Gastroesophageal sphincter (tissue), 4 donors: ENCODE measurements at regions not wholly inside any gene's neighbourhood (a gene's known extent, or its start where the extent isn't known, plus 50 kb on each side); places are given as distances from the start of the nearest gene placed in this dataset.

Experiments used
- ATAC-seq: fragments of 150-250 bp; one replicate; pipeline ENCODE4 v1.9.1; 2016; ENCODE audit warnings: mild to moderate bottlenecking, moderate library complexity
- H3K27ac ChIP-seq, 4 donors: fragments of 200-600 bp; sonication (generic) in 3 of 4; 1 replicate in 3 of 4; 2 replicates in 1 of 4; pipeline ENCODE4 v1.5.1; 2016 to 2019
- H3K27me3 ChIP-seq: fragments of 200-600 bp; sonication (generic); one replicate; pipeline ENCODE4 v1.5.1; 2019
- H3K36me3 ChIP-seq, 2 donors: fragments of 200-600 bp; sonication (generic); one replicate each; pipeline ENCODE4 v1.5.1; 2019; ENCODE audit warnings: control low read depth in 1 of 2
- H3K4me1 ChIP-seq, 3 donors: fragments of 200-600 bp; sonication (generic); 1 replicate in 2 of 3; 2 replicates in 1 of 3; pipeline ENCODE4 v1.5.1; 2016 to 2019; ENCODE audit warnings: control low read depth in 2 of 3
- H3K4me3 ChIP-seq, 2 donors: fragments of 200-600 bp; sonication (generic); one replicate each; pipeline ENCODE4 v1.5.1; 2019; ENCODE audit warnings: mild to moderate bottlenecking in 1 of 2, moderate library complexity in 1 of 2
- H3K9me3 ChIP-seq, 3 donors: fragments of 200-600 bp; sonication (generic); one replicate each; pipeline ENCODE4 v1.5.1; 2017 to 2019; ENCODE audit warnings: control low read depth in 2 of 3
- EP300 ChIP-seq: sonication (generic); formaldehyde crosslinking; IDR thresholded peaks from one replicate; pipeline ENCODE4 v1.6.1; 2017; ENCODE audit warnings: antibody characterized with exemption, mild to moderate bottlenecking
- POLR2A ChIP-seq, 2 donors: fragments of 450-650 bp; IDR thresholded peaks; one replicate each; pipeline ENCODE4 v1.6.1; 2017; ENCODE audit warnings: antibody characterized with exemption in 2 of 2, mild to moderate bottlenecking in 2 of 2, moderate library complexity in 1 of 2
- POLR2AphosphoS5 ChIP-seq: sonication (generic); formaldehyde crosslinking; IDR thresholded peaks from one replicate; pipeline ENCODE4 v1.6.1; 2017; ENCODE audit warnings: antibody characterized with exemption
- WGBS, 2 donors: methylation state at CpG; one replicate each; pipeline ENCODE4 v1.1.5; 2018; ENCODE audit warnings: low coverage in 1 of 2; 5-methylcytosine and 5-hydroxymethylcytosine counted together
- TF ChIP-seq, protein P1 (sequence below), 4 experiments: fragments of 200-600 bp in 2 of 4; fragments of 450-650 bp in 2 of 4; sonication (generic) in 1 of 4; IDR thresholded peaks; one replicate each; pipeline ENCODE4 v1.5.1; 2017 to 2019; ENCODE audit warnings: antibody characterized with exemption in 4 of 4, mild to moderate bottlenecking in 2 of 4, moderate library complexity in 2 of 4

DNA sequence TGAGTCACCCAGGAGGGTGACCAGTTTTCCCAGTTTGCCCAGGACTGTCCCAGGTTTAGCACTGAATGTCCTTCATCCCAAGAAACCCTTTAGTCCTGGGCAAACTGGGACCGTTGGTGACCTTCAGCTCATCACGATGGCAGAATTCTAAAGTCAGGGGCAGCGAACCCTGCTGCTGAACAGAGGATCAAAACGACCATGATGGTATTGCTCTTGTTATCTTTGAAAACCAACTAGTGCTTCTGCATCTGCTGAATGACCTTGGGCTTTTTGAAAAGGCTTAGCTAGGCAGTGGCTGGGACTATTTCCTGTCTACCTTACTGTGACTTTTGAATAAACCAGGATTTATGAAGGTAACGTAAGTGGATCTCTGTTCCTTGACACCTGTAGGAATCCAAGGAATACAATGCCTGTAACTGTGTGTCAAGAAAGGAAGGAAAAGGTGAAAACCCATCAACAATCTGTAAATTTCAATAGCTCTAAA lies 281.9 kb downstream of the SOX9 start:
- 87 to 95% methylated on average over 4 to 5 of the region's 5 CpGs for WGBS, 2 donors
- H3K27me3 ChIP-seq = no peaks in the 10 kb centered on the region
- H3K4me1 ChIP-seq = peaks cover 0 to 7% (median 0%) of the 10 kb centered on the region in 3 donors
- no peaks in the 10 kb centered on the region for H3K9me3 ChIP-seq
- H3K4me3 ChIP-seq = no peak overlapping the region
- no peak overlapping the region for H3K27ac ChIP-seq
- ATAC-seq = no peak
- TF ChIP-seq, protein P1, sequence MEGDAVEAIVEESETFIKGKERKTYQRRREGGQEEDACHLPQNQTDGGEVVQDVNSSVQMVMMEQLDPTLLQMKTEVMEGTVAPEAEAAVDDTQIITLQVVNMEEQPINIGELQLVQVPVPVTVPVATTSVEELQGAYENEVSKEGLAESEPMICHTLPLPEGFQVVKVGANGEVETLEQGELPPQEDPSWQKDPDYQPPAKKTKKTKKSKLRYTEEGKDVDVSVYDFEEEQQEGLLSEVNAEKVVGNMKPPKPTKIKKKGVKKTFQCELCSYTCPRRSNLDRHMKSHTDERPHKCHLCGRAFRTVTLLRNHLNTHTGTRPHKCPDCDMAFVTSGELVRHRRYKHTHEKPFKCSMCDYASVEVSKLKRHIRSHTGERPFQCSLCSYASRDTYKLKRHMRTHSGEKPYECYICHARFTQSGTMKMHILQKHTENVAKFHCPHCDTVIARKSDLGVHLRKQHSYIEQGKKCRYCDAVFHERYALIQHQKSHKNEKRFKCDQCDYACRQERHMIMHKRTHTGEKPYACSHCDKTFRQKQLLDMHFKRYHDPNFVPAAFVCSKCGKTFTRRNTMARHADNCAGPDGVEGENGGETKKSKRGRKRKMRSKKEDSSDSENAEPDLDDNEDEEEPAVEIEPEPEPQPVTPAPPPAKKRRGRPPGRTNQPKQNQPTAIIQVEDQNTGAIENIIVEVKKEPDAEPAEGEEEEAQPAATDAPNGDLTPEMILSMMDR (IDR thresholded peaks at IDR 0.05) = no peak
- TF ChIP-seq POLR2A (IDR thresholded peaks at IDR 0.05) (no peak), POLR2AphosphoS5 (no peak), EP300 (no peak)
- H3K36me3 ChIP-seq = no peaks in the 10 kb centered on the region

DNA sequence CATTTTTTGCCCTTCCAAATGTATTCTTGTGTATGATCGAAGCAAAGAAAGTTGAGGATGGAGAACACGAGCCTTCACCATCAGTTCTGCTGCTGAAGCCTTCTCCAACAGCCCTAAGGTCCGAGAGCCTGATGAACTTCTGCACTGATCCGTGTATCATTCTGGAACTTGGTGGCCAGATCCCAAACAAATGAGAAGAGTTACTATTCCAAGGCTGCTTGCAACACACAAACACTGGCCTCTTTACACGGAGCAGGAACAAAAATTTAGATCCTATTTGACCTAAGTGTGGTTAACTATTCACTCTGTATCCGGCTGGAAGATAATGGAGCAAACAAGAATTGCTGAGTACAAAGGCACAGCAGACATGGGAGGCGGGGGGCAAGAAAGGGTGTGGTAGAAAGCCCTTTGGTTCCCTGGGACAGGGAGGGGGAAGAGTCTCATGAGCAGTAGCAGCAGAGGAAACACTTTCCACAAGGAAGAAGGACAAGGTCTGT lies 282.9 kb downstream of the SOX9 start:
- 67 to 81% methylated on average over 3 to 7 of the region's 7 CpGs for WGBS, 2 donors
- no peak for ATAC-seq
- H3K4me3 ChIP-seq = no peak overlapping the region
- H3K36me3 ChIP-seq = no peaks in the 10 kb centered on the region
- no peaks in the 10 kb centered on the region for H3K9me3 ChIP-seq
- peaks cover 0 to 12% (median 0%) of the 10 kb centered on the region in 3 donors for H3K4me1 ChIP-seq
- no peak overlapping the region for H3K27ac ChIP-seq
- H3K27me3 ChIP-seq = no peaks in the 10 kb centered on the region
- no peak for TF ChIP-seq EP300
- TF ChIP-seq, protein P1 (IDR thresholded peaks at IDR 0.05) = no peak
- no peak for TF ChIP-seq POLR2AphosphoS5
- no peak for TF ChIP-seq POLR2A (IDR thresholded peaks at IDR 0.05)

DNA sequence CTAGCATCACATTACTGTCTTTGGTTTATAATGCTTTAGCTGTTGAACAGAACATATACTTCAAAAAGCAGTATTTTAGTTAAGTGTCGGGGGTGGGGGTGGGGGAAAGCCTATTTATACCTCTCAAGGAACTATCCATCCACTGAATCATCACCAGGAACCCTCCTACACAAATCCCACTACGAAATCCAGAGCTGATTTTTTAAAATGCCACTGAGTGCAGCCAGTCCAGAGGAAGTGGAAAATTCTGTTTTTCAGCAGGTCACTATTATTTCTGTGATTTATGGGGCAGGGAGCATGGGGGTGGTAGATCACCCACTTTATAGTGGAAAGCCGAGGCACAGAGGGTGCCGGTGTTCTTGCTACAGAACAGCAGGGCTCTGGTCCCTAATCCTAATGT lies 284.1 kb downstream of the SOX9 start:
- no peak for ATAC-seq
- 11 to 53% methylated on average over 3 to 4 of the region's 4 CpGs for WGBS, 2 donors

DNA sequence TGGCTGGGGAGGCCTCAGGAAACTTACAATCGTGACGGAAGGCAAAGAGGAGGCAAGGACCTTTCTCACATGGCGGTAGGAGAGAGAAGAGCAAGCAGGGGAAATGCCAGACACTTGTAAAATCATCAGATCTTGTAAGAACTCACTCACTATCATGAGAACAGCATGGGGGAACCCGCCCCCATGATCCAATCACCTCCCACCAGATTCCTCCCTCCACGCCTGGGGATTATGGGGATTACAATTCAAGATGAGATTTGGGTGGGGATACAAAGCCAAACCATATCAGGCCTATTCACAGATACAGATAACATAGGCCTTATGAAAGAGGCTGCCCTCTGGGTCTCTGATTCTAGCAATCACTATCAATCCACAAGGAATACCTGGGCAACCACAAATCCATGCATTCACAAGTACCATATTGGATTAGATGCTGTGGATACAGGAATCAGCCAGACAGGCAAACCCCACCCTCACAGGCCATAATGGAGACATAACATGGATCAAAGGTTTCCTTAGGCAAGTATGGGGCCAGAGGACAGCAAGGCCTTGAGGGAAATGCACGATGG lies 284.9 kb downstream of the SOX9 start:
- peaks cover 0 to 12% (median 0%) of the 10 kb centered on the region in 3 donors for H3K4me1 ChIP-seq
- 82 to 89% methylated on average over 5 to 6 of the region's 6 CpGs for WGBS, 2 donors
- no peaks in the 10 kb centered on the region for H3K9me3 ChIP-seq
- no peak for ATAC-seq
- TF ChIP-seq, protein P1 (IDR thresholded peaks at IDR 0.05) = no peak
- TF ChIP-seq POLR2A (IDR thresholded peaks at IDR 0.05) = no peak
- no peak for TF ChIP-seq EP300
- no peak for TF ChIP-seq POLR2AphosphoS5
- H3K36me3 ChIP-seq = no peaks in the 10 kb centered on the region
- H3K27ac ChIP-seq = no peak overlapping the region
- no peak overlapping the region for H3K4me3 ChIP-seq
- H3K27me3 ChIP-seq = no peaks in the 10 kb centered on the region

More for the DNA sequence above, 284.1 kb downstream of the SOX9 start:
- no peak for TF ChIP-seq EP300
- no peak for TF ChIP-seq POLR2A (IDR thresholded peaks at IDR 0.05)
- TF ChIP-seq, protein P1 (IDR thresholded peaks at IDR 0.05) = no peak
- no peak for TF ChIP-seq POLR2AphosphoS5
- Histone ChIP-seq H3K4me3 (no peak overlapping the region), H3K27me3 (no peaks in the 10 kb centered on the region), H3K27ac (no peak overlapping the region), H3K4me1 (peaks cover 0 to 12% (median 0%) of the 10 kb centered on the region in 3 donors), H3K9me3 (no peaks in the 10 kb centered on the region), H3K36me3 (no peaks in the 10 kb centered on the region)

DNA sequence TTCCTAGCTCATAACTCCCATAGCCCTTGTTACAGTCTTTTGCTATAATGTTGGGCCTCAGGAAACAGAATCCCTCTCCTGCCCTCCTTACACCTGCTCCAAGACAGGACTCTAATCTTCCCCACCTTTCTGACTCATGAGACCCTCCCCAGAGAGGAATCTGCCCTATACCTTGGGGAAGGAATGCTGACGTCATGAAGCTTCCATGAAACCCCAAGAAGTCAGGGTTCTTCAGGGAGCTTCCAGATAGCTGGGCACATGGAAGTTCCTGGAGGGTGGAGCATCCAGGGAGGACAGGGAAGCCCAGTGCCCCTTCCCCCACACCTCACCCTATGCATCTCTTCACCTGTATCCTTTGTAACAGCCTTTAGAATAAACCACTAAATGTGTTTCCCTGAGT lies 285.7 kb downstream of the SOX9 start:
- Histone ChIP-seq H3K27ac (no peak overlapping the region), H3K9me3 (no peaks in the 10 kb centered on the region), H3K27me3 (no peaks in the 10 kb centered on the region), H3K36me3 (no peaks in the 10 kb centered on the region), H3K4me3 (no peak overlapping the region), H3K4me1 (peaks cover 0 to 12% (median 0%) of the 10 kb centered on the region in 3 donors)
- 100% methylated on average over 1 of the region's 1 CpG; no CpG with 5 or more reads in 1 of the 2 donors for WGBS, 2 donors
- TF ChIP-seq POLR2AphosphoS5 (no peak), POLR2A (IDR thresholded peaks at IDR 0.05) (no peak), EP300 (no peak)
- TF ChIP-seq, protein P1 (IDR thresholded peaks at IDR 0.05) = no peak
- no peak for ATAC-seq
